Keratinocyte (primary cell): ENCODE measurements at regions not wholly inside any gene's neighbourhood (a gene's known extent, or its start where the extent isn't known, plus 50 kb on each side); places are given as distances from the start of the nearest gene placed in this dataset.

Source experiments
- EZH2 ChIP-seq: IDR thresholded peaks from one replicate; pipeline ENCODE4 v1.6.1; 2012; ENCODE audit warnings: inconsistent platforms, mild to moderate bottlenecking, low read length, moderate library complexity
- TF ChIP-seq, protein P1 (sequence below), 3 experiments: IDR thresholded peaks in 1 of 3; conservative IDR thresholded peaks in 1 of 3; optimal IDR thresholded peaks in 1 of 3; 2 replicates in 2 of 3; 3 replicates in 1 of 3; pipeline versions ENCODE3 to v1.5.1; 2011; ENCODE audit warnings: low read length in 3 of 3, mild to moderate bottlenecking in 3 of 3, moderate library complexity in 2 of 3, control low read depth in 1 of 3, inconsistent platforms in 1 of 3; ENCODE audit not compliant: insufficient read depth in 2 of 3; ENCODE audit errors: extremely low read depth in 1 of 3

DNA sequence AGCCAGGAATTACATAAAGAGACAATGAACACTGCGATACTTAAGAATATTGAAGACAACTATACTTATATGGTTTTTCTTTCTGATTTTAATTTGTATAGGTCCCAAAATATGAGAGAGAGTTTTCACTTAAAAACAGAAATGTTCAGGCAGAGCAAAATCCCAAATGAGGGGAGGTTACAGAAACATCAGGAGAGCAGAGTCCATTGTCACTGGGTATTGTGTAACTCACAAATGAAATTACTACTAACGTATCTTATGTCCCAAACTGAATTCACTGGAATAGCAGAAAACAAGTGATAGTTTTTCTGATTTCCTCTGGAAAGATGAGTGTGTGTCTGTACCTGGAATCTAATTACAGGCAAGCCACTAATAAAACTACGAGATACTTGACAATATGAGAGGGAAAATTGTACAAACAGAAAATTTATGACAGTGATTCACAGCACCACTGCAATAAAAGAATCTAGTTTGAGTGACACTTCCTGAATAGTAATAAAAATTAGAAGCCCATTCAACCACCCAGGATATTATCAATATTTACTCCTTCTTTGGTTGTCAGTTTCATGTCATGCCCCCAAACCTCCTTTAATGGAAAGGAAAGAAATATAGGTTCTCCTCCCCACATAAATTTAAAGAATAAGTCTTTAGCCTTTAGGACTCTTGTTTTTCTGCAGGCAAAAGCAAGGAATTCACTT, 522.6 kb downstream of the ADGRL2 start:
- no peak for TF ChIP-seq EZH2
- TF ChIP-seq, protein P1, sequence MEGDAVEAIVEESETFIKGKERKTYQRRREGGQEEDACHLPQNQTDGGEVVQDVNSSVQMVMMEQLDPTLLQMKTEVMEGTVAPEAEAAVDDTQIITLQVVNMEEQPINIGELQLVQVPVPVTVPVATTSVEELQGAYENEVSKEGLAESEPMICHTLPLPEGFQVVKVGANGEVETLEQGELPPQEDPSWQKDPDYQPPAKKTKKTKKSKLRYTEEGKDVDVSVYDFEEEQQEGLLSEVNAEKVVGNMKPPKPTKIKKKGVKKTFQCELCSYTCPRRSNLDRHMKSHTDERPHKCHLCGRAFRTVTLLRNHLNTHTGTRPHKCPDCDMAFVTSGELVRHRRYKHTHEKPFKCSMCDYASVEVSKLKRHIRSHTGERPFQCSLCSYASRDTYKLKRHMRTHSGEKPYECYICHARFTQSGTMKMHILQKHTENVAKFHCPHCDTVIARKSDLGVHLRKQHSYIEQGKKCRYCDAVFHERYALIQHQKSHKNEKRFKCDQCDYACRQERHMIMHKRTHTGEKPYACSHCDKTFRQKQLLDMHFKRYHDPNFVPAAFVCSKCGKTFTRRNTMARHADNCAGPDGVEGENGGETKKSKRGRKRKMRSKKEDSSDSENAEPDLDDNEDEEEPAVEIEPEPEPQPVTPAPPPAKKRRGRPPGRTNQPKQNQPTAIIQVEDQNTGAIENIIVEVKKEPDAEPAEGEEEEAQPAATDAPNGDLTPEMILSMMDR (optimal IDR thresholded peaks at IDR 0.05 in 1 of 3, IDR thresholded peaks at IDR 0.05 in 1 of 3, conservative IDR thresholded peaks at IDR 0.05 in 1 of 3; ENCODE audit: extremely low read depth in 1 of 3, insufficient read depth in 2 of 3, low read length in 3 of 3) = no peak
